T follicular helper cell (primary cell): ENCODE measurements at regions not wholly inside any gene's neighbourhood (a gene's known extent, or its start where the extent isn't known, plus 50 kb on each side); places are given as distances from the start of the nearest gene placed in this dataset.
A peak's percentile ranks its signal among the peaks of the same experiment; 100 is the strongest.
"Not testable (repeated sequence)": the region's sequence is repeated elsewhere in the genome, so short reads cannot be mapped to it uniquely, and the experiment has no call there.

Experiments used
- DNase-seq: peaks from one replicate; pipeline ENCODE4 v3.0.0-alpha.2; 2020; ENCODE audit warnings: low read depth

- no peak for DNase-seq
Measured at GRCh38 chr7:112540839-112541577, 60.2 kb downstream of the LSMEM1 start.

- no peak for DNase-seq
Measured at GRCh38 chr7:112546723-112547513, 66.1 kb downstream of the LSMEM1 start.

GRCh38 chr7:112547916-112548315, 67.1 kb downstream of the LSMEM1 start:
- no peak for DNase-seq

- peak; percentile 3 for DNase-seq
Measured at GRCh38 chr7:112550468-112551060, 69.8 kb downstream of the LSMEM1 start.

GRCh38 chr7:112551521-112551920, 70.7 kb downstream of the LSMEM1 start:
- DNase-seq = not testable (repeated sequence)

GRCh38 chr7:112554591-112554990, 73.8 kb downstream of the LSMEM1 start:
- no peak for DNase-seq

- no peak for DNase-seq
Measured at GRCh38 chr7:112556633-112557032, 75.8 kb downstream of the LSMEM1 start.

GRCh38 chr7:112566442-112567324, 85.9 kb downstream of the LSMEM1 start:
- no peak for DNase-seq

GRCh38 chr7:112567388-112567787, 86.6 kb downstream of the LSMEM1 start:
- no peak for DNase-seq

GRCh38 chr7:112571852-112572607, 91.2 kb downstream of the LSMEM1 start:
- no peak for DNase-seq

GRCh38 chr7:112572669-112573301, 92.0 kb downstream of the LSMEM1 start:
- DNase-seq = no peak

- no peak for DNase-seq
Measured at GRCh38 chr7:112573302-112574039, 92.7 kb downstream of the LSMEM1 start.

- no peak for DNase-seq
Measured at GRCh38 chr7:112575864-112576263, 95.1 kb downstream of the LSMEM1 start.

GRCh38 chr7:112579388-112579787, 98.6 kb downstream of the LSMEM1 start:
- DNase-seq = no peak

- no peak for DNase-seq
Measured at GRCh38 chr7:112580717-112581435, 100.1 kb downstream of the LSMEM1 start.

GRCh38 chr7:112581529-112581928, 100.7 kb downstream of the LSMEM1 start:
- DNase-seq = no peak

- DNase-seq = no peak
Measured at GRCh38 chr7:112584290-112584689, 103.5 kb downstream of the LSMEM1 start.

- no peak for DNase-seq
Measured at GRCh38 chr7:112587504-112587903, 106.7 kb downstream of the LSMEM1 start.

- DNase-seq = not testable (repeated sequence)
Measured at GRCh38 chr7:112592565-112593263, 111.9 kb downstream of the LSMEM1 start.
